A204.1 (cell line): ENCODE measurements at regions not wholly inside any gene's neighbourhood (a gene's known extent, or its start where the extent isn't known, plus 50 kb on each side); places are given as distances from the start of the nearest gene placed in this dataset.
"Not testable (repeated sequence)": the region's sequence is repeated elsewhere in the genome, so short reads cannot be mapped to it uniquely, and the experiment has no call there.

Experiments
- FAIRE-seq: peaks from 2 replicates; lab custom pipeline; 2012; peaks lifted over from hg19 to GRCh38; lab: Jason Lieb, UNC

GRCh38 chr18:73414598-73414997 lies 546.8 kb upstream of the NETO1 start:
- FAIRE-seq = no peak

- FAIRE-seq = peak; percentile 54
Measured at GRCh38 chr18:73414069-73414468, 546.3 kb upstream of the NETO1 start.

GRCh38 chr18:73409242-73409641 lies 541.5 kb upstream of the NETO1 start:
- FAIRE-seq = no peak

GRCh38 chr18:73408469-73408868 lies 540.7 kb upstream of the NETO1 start:
- FAIRE-seq = no peak

- FAIRE-seq = no peak
Measured at GRCh38 chr18:73407506-73407905, 539.7 kb upstream of the NETO1 start.

GRCh38 chr18:73384246-73384645 lies 516.5 kb upstream of the NETO1 start:
- FAIRE-seq = no peak

GRCh38 chr18:73381699-73382036 lies 513.9 kb upstream of the NETO1 start:
- FAIRE-seq = no peak

GRCh38 chr18:73381016-73381698 lies 513.4 kb upstream of the NETO1 start:
- no peak for FAIRE-seq

GRCh38 chr18:73366713-73367112 lies 498.9 kb upstream of the NETO1 start:
- no peak for FAIRE-seq

- no peak for FAIRE-seq
Measured at GRCh38 chr18:73365018-73365417, 497.2 kb upstream of the NETO1 start.

- no peak for FAIRE-seq
Measured at GRCh38 chr18:73355121-73355520, 487.3 kb upstream of the NETO1 start.

GRCh38 chr18:73352546-73352945 lies 484.8 kb upstream of the NETO1 start:
- FAIRE-seq = no peak

GRCh38 chr18:73340135-73340977 lies 472.6 kb upstream of the NETO1 start:
- no peak for FAIRE-seq

GRCh38 chr18:73331212-73331772 lies 463.5 kb upstream of the NETO1 start:
- no peak for FAIRE-seq

- FAIRE-seq = not testable (repeated sequence)
Measured at GRCh38 chr18:73330106-73330505, 462.3 kb upstream of the NETO1 start.

GRCh38 chr18:73324187-73324831 lies 456.5 kb upstream of the NETO1 start:
- FAIRE-seq = not testable (repeated sequence)

GRCh38 chr18:73318739-73319479 lies 451.1 kb upstream of the NETO1 start:
- no peak for FAIRE-seq

- no peak for FAIRE-seq
Measured at GRCh38 chr18:73316513-73316912, 448.7 kb upstream of the NETO1 start.

- FAIRE-seq = no peak
Measured at GRCh38 chr18:73315381-73315780, 447.6 kb upstream of the NETO1 start.

GRCh38 chr18:73313476-73313875 lies 445.7 kb upstream of the NETO1 start:
- FAIRE-seq = no peak

GRCh38 chr18:73296686-73297085 lies 428.9 kb upstream of the NETO1 start:
- no peak for FAIRE-seq

- FAIRE-seq = no peak
Measured at GRCh38 chr18:73292156-73292555, 424.4 kb upstream of the NETO1 start.
